ENCODE measurements at regions not wholly inside any gene's neighbourhood (a gene's known extent, or its start where the extent isn't known, plus 50 kb on each side); places are given as distances from the start of the nearest gene placed in this dataset.

DNA sequence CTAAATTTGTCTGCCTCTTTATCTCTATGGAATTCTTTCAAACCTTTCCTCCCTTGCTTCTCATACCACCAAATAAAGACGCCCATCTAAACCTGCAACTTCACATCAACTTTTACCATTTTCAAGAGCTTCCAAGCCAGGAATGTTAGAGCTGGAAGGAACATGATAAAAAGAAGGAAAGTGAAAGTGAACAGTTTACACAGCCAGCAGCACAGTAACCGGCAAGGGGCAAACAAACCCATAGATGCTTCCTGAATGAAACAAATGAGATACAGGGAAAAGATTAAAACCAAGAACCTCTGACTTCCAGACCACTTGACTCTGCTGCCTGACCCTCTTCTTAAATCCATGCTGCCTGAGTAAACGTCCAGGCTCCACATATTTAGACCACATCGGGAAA, 231.1 kb upstream of the CA10 start:
- no peak for DNase-seq (ENCODE audit: low spot score)

DNA sequence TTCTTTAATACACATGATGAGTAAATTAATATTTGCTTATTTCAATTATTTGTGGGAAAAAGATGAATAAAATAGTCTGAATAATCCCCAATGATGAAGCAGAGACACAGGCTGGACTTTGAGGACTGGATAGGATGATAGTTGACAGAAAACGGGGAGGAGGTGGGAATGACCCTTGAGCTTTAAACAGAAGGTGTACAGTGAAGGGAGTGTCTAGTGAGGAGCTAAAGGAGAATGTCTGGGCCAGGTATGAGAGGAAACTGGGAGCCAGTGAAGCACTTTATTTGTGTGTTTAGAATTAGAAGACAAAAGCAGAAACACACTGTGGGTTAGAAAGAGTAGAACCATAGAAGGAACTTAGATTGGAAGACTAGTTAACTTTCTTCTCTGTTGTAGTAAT, 230.4 kb upstream of the CA10 start:
- DNase-seq (ENCODE audit: low spot score): no peak

DNA sequence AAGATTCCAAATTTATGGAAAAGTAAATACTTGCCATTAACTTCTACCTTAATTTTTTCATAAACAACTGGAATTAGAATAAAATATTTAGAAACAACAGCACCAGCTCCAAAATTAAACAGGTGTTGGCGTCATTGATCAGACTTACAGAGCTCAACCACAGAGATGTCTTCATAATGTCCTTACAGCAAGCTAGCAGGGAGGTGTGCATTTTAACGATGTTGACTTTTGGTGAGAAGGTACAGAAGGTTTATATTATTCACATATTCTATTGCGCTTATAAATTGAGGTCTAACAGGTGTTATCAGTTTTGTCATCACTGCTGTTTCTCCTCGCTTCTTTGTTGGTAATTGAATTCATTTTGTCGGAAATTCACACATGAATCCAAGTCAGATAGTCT, 226.2 kb upstream of the CA10 start:
- no peak for DNase-seq (ENCODE audit: low spot score)

DNA sequence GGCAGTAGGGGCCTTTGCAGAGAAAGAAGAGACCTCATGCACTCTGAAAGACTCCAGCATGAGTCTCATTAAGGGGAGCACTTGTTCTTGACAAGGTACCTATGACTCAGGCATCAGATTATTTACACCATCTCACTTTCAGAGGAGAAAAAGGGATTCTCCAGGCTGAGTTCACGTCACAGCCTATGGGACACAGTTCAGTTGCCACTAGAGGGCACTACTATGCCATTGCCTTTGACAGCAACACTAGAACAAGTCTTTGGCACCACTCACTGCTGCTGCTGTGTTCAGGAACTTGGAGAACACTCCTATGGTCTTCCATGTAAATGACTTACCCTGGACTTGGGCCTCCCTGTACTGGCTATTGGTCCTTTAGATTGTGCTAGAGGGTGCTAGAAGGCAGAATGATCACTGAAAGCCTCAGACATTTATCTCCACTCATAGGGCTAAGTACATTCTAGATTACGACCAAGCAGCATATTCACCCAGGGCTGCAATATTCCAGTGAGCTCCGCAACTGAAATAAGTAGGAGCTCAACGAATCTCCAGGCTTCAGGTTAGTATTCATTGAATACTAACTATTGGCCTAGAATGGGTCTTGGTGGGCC, 225.1 kb upstream of the CA10 start:
- DNase-seq (ENCODE audit: low spot score): peak; percentile 79

DNA sequence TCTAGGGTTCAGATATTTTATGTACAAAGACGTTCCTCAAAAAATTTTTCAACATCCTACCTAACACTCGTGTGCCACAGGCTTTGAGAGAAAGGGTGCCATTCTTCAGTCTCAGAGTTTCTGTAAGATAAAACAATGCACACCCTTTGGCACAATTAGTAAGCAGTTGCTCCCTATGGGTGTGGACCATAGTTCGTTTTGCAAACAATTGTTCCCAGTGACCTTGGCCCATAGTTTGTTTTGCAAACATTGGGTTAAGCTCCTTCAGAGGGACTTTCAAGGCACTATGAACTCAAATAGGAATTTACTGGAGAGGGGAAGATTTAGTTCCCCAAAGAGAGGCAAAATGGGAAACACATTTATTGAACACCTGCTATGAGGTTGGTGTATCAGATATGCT, 220.3 kb upstream of the CA10 start:
- DNase-seq (ENCODE audit: low spot score): no peak

DNA sequence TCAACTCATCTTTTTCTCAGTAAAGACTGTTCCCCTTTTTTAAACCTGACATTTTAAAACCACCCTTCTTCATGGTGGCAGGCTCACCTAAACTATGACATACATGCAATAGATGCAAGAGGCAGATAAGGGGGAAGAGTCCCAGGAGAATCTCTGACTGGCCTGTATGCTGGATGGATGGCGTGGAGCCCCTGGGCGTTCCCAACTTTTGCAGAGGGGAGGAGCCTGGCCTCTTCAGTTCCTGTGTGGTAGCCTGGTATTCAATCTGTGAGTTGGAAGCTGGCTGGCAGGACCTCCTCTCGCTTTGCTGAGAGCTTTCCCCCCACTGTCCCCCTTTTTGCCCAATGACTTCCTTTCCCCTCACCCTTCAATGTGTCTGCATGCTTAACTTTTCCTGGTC, 217.6 kb upstream of the CA10 start:
- no peak for DNase-seq (ENCODE audit: low spot score)

DNA sequence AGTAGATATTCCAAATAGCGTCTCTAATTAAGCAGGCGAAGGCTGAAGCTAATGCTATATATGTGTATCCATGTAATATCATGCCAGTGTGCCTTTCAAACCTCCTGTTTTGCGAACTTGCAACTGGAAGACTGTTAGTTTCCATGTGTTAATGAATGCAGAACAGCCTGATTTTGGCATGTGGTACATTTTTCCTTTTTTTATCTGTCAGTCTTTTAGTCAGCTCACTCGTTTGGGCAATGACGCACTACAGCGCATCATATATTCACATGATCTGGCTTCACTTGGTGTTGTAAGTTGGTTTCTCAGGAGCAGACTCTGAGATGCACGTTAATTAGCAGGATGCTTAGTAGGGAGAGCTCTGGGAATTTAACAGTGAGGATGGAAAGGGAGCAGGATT, 210.4 kb upstream of the CA10 start:
- DNase-seq (ENCODE audit: low spot score): no peak

DNA sequence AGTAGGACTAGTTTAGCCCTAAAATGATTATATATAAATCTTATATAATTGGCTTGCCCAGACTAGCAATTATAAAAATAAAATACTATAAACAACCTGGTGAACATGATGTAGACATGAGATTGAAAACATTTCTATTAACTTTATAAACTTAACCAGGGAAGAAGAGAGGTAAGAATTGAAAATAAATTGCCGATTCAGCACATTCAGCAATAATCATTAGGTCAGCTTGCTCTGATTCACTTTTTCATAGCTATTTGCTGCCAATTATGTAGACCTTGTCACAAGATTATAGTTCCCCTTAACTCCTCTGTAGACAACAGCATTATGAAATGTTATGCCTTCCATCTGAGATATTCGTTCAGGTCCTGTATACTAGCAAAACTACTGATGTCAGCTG, 199.3 kb upstream of the CA10 start:
- no peak for DNase-seq (ENCODE audit: low spot score)

DNA sequence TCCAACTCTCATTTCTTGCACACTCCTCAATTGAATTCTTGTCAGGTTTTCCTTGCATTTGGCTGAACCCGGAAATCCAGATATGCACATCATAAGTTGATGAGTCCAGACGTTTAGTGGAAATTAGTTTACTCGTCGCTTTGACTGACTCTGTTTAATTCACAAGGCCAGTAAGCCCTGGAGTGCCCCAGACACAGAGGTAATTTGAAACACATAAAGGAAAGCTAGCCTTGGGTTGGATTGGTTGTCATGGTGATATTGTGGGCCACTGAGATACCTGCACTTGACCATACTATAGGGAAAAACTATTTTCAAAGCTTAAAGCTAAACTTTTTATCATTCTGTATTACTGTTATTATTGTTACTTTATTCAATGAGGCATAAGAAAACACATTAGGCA, 178.3 kb upstream of the CA10 start:
- DNase-seq (ENCODE audit: low spot score): no peak

DNA sequence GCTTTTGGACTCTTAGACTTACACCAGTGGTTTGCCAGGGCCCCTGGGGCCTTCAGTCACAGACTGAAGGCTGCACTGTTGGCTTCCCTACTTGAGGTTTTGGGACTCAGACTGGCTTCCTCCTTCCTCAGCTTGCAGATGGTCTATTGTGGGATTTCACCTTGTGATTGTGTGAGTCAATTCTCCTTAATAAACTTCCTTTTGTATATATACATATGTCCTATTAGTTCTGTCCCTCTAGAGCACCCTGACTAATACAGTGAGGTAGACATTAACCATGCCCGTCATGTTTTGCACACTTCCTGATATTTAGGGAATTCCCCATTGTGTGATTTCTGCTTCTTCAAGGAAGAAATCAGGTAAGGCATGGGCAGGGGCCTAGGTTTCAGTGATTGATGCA, 147.8 kb upstream of the CA10 start:
- no peak for DNase-seq (ENCODE audit: low spot score)

DNA sequence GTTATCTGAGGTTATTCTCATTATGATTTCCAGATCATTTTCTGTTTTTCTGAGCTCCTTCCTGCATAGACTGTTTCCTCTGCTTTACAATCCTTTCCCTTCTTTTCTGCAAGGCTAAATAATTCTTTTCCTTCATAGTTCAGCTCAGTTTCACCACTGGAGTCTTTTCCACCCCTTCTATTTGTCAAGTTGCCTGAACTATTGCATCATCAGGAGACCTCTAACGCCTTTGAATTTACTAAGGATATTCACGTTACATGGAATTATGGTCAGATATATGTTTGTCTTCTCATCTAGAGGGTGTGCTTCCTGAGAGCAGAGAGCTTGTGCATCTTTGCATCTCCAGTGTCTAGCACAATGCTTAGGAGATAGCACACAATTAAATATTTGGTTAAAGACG, 140.4 kb upstream of the CA10 start:
- no peak for DNase-seq (ENCODE audit: low spot score)

DNA sequence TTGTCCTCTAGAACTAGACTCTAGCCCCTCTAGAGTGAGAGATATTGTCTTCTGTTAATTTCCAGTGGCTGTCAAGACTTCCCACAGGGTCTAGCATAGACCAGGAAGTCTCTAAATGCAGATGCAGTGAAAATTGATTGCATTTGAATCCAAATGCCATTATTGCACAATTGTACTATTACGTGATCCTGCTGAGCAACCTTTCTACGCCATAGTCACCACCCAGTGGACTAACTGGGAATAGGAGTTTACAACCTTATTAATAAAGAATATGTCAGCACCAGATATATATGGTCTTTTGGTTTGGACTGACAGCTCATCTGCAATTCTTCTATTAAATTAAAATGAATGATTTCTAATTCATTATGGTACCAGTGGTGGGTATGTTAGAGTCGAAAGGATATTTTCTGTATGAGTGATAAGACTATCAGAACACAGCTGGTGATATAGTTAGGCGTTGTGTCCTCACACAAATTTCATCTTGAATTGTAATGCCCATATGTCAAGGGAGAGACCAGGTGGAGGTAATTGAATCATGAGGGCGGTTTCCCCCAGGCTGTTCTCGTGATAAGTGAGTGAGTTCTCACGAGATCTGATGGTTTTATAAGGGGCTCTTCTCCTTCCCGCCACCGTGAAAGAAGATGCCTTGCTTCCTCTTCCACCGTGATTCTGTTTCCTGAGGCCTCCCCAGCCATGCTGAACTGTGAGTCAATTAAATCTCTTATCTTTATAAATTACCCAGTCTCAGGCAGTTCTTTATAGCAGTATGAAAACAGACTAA, 138.9 kb upstream of the CA10 start:
- peak; percentile 44 for DNase-seq (ENCODE audit: low spot score)

DNA sequence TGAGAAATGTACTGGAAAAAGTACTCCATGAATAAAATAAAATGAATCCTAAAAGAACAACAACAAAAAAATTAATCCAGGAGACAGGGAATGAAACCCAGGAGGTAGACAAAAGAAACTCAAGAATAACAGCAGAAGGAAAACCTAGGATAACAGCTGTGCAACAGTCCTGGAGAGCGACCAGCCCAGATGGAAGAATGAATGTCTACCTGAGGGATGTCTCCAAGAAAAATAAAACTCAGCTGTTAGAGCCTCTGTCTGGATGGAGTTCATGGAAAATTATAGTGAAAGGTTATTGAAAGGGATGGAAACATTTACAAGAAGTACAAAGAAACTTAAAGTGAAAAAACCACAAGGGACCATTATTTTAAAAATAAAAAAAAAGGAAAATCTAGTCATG, 135.8 kb upstream of the CA10 start:
- DNase-seq (ENCODE audit: low spot score): no peak

DNA sequence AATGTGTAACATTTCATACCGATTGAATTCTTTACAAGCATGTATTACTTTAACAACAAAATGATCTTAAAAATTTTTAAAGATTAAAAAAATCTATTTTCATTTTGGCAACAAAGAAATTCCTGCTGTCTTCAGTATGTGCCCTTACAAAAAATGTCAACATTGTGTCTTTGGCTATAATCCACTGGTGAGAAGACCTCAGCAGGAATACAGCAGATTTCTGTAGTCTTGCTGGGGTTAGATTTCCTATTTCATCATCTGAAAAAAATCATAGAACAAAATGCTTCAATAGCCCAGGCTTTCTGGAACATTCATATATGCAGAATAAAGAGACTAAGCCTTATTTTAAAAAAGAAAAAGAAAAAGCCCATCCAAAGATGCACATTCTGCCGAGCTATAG, 129.1 kb upstream of the CA10 start:
- no peak for DNase-seq (ENCODE audit: low spot score)

DNA sequence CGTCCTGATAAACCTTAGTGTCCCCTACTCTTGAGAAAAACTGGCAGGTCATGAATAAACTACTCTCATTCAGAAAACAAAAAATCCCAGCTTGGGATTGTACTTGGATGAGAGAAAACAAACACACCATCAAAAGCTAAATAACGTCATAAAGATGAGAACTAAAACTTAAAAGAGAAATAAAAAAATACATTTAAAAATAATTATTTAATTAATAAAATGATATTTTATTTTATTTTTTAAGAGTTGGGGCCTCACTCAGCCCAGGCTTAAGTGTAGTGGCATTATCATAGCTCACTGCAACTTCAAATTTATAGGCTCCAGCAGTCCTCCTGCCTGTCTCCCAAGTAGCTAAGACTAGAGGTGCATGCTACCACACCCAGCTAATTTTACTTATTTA, 125.4 kb upstream of the CA10 start:
- no peak for DNase-seq (ENCODE audit: low spot score)

DNA sequence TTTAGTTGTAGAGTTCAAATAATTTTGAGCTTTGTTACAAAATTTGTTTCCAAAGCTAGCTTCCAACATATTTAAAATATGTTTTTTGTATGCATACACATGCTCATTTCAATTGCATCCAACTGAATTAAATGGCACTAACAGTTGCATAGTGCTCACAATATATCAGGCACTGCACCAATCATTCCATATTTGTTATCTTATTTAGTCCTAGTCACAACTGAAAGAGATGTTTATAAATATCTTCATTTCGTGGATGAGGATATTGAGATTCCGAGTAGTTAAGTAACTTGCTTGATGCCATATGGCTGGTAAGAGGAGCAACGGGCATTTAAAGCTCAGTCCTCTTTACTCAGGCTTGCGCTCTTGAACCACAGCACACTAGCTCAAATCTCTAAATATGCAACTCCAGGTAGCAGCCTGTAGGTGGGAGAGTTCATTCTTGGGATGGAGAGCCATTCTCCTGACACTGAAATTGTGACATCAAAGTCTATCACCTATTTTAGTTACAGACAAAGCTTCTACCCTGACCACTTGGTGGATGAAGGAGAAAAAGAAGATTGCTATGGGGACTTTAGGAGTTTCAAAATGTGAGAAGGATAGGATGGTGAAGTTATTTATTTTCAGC, 118.0 kb upstream of the CA10 start:
- DNase-seq (ENCODE audit: low spot score): no peak

DNA sequence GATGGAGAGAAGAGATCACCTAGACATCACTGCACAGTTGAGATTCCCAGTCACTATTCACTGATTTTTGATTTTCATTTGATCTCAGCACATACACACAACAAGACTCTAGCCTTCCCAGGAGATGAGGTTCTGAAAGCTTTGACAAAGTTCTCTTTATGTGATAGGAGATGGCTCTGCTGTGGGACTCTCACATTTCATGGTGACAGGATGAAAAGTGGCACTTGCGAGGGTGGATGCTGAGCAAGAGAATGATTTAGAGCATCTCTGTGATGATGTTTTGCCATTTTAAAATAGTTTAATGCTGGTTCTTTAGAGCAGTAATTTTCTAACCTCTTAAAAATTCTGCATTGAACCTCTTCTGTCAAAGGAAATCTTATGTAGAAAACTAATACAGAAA, 113.3 kb upstream of the CA10 start:
- no peak for DNase-seq (ENCODE audit: low spot score)

DNA sequence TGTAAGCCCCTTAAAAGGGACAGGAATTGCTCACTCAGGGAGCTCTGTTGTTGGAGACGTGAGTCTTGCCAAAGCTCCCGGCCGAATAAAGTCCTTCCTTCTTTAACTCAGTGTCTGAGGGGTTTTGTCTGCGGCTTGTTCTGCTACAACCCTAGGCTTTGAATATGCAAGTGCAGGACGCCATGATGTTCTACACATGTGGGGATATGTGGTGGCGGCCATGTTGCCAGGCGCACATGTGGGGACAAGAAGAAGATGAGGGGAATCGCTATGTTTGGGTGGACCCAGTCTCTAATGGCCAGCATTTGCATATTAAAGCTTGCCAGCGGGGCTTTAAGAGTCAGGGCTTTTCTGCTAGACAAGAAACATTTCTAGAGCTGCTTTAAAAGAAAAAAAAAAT, 96.8 kb upstream of the CA10 start:
- no peak for DNase-seq (ENCODE audit: low spot score)

DNA sequence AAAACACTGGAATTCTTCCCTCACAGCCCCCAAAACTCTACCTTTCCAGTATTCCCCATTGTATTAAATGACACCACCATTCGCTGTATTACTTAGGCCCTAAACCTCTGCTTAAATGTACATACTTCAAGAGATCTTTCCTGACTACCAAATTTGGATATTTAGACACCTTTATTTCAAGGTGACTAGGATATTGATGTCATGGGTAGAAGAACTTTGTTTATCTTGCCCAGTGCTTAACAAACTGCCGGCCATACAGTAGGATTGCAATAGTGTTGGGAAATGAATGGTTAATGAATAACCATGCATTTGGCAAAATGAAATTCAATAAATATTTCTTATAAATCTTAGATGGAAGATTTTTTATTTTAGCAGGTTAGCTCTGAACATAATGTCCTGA, 86.2 kb upstream of the CA10 start:
- DNase-seq (ENCODE audit: low spot score): no peak

DNA sequence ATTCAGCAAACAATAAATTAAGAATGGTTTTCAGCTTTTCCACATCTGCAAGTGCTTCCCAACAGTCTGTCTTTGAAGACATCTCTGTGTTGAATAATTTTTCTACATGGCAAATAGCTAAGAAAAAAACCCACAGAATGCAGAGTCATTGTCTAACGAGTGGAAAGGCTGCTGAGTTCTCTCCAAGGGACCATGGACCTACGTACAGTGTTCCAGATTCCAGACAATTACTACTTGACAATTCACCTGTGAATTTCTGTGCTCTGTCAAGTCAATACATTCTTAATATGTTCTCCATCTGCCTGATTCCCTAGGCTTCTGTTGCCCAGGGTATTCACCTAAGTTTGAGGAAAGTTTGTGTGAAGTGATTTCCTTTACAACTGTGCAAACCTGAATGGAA, 83.8 kb upstream of the CA10 start:
- DNase-seq (ENCODE audit: low spot score): no peak

DNA sequence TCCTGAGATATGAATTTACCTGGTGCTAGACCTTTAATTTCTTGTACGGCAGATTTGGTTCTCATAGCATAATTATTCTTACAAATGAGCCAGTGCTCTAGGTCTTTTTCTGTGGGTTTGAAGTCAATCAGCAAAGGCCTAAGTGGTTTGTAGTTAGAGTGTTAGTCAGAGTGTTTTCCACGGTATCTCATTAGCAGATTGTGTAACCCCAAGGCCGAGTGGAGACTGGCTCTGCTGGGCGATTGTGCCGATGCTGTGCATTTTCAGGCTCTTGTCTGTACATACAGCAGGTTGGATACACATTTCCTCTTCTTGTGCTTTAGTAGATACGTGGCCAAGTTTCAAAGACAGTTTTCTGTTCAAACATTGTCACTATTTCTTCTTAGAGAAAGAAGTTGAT, 78.6 kb upstream of the CA10 start:
- no peak for DNase-seq (ENCODE audit: low spot score)

DNA sequence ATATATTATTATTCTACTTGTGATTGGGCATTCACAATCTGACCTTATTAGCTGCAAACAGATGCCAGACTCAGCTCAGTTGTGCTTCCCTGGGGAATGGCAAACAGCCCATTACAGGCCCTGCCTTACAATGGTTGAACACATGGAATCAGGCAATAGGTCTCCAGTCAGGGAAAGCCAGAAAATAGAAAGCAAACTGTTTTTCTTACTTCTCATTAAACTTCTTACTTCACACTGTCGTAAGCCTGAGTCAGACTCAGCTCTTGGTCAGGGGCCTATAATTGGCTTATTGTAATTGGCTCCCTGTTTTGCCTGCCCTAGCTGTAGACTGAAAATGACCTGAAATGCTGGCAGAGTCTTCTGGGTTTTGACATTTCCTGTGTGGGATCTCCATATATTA, 77.0 kb upstream of the CA10 start:
- DNase-seq (ENCODE audit: low spot score): no peak

DNA sequence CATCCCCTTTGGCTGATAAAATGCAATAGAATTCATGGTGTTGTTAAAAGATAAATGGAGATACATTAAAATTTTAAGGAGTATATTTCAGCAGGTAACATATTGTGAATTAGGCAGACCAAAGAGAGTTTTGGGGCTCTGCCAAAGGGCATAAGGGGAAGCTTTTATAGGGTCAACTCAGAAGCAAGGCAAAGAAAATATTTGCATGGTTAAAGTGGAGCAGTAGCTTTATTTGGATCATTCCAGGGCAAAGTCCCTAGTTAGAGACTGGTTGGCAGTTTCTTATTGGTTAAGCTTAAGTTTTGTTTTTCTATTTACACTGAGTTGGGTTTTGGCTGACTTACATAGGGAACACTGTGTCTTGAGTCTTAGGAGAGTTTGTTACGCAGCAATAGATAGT, 75.1 kb upstream of the CA10 start:
- DNase-seq (ENCODE audit: low spot score): no peak

DNA sequence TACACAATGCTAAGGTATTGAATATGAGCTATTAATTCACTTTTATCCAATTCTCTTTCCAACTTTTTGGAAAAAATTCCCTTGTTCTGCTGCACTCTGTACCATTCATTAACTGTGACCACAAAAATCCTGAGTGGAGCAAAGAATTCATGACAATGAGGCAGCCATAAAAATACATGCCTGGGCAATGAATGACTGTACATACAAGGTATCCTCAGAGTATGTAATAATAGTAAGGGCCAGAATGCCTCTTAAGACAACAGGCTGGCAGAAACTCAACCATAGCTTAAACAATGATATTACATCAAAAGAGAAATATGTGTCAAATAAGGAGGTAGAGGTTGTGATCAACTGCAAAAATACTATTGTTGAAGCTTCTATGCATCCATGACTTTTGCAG, 74.7 kb upstream of the CA10 start:
- DNase-seq (ENCODE audit: low spot score): no peak

All from D341Med (cell line).